T47D (cell line): ENCODE measurements at regions not wholly inside any gene's neighbourhood (a gene's known extent, or its start where the extent isn't known, plus 50 kb on each side); places are given as distances from the start of the nearest gene placed in this dataset.
"Not testable (repeated sequence)": the region's sequence is repeated elsewhere in the genome, so short reads cannot be mapped to it uniquely, and the experiment has no call there.

ENCODE experiments used
- DNase-seq, 2 experiments: peaks; one replicate each; pipeline versions ENCODE4 v3.0.0 to v3.0.0-alpha.2; 2011 to 2012; ENCODE audit warnings: low read depth in 1 of 2, low spot score in 1 of 2
- JUND ChIP-seq: IDR thresholded peaks from 2 replicates; pipeline ENCODE4 v1.6.1; 2012; ENCODE audit warnings: low read depth
- in situ Hi-C: cut with HindIII; loops from 2 replicates; pipeline ENCODE4 v1.10.0; 2016; ENCODE audit warnings: low sequenced_read_pairs, low pct_unique_long_range_greater_than_20kb

DNA sequence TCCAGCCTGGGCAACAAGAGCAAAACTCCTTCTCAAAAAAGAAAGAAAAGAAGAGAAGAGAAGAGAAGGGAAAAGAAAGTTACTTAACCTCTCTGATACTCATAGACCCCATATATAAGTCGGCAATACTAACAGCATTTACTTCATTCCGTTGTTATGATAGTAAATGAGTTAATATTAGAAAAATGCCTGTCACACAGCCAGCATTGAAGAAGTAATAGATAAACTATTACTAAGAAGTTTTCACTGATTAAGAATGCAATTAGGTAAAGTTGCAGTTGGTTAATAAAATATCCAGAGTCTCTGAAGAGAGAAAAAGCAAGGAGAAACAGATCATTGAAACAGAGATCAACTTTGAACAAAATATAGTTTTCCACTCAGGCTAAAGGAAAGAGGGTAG lies 161.3 kb upstream of the UBE2E3 start:
- DNase-seq: no peak
- in situ Hi-C loops: no loop called here
- no peak for TF ChIP-seq JUND

DNA sequence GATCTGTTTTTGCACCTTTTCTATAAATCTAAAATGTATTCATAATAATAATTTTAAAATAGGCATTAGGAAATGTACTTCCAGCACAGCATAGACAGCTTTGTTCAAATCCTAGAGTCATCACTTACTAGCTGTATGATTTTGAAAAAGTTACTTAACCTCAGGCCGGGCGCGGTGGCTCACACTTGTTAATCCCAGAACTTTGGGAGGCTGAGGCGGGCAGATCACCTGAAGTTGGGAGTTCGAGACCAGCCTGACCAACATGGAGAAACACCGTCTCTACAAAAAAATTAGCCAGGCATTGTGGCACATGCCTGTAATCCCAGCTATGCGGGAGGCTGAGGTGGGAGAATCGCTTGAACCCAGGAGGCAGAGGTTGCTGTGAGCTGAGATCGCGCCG lies 161.7 kb upstream of the UBE2E3 start:
- in situ Hi-C loops, DNase-seq: not testable (repeated sequence)

DNA sequence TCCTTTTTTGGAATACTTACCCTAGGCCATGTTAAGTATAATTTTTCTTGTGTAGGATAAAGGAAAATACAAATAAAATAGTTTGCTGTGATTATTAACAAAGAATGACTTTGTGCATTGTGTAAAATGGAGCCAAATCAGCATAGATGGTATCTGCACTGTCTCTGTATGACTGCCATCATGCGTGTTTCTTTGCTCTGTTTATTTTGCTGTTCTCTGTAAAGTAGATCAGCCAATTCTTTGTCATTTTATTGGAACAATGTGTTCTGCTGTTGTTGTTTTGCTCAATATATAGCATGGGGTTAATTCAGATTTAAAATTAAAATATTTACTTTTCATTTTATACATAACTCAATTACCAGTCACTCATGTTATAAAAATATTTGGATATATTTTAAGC lies 181.3 kb upstream of the UBE2E3 start:
- DNase-seq: no peak
- in situ Hi-C loops: no loop called here
- no peak for TF ChIP-seq JUND

- DNase-seq: no peak
- in situ Hi-C loops: no loop called here
- TF ChIP-seq JUND: no peak
Observed at GRCh38 chr2:180790891-180791290, 189.5 kb upstream of the UBE2E3 start.

GRCh38 chr2:180787330-180787729 lies 193.1 kb upstream of the UBE2E3 start:
- DNase-seq: no peak
- in situ Hi-C loops: no loop called here
- no peak for TF ChIP-seq JUND

GRCh38 chr2:180781276-180781675 lies 199.1 kb upstream of the UBE2E3 start:
- no peak for DNase-seq
- no peak for TF ChIP-seq JUND
- in situ Hi-C loops: no loop called here

DNA sequence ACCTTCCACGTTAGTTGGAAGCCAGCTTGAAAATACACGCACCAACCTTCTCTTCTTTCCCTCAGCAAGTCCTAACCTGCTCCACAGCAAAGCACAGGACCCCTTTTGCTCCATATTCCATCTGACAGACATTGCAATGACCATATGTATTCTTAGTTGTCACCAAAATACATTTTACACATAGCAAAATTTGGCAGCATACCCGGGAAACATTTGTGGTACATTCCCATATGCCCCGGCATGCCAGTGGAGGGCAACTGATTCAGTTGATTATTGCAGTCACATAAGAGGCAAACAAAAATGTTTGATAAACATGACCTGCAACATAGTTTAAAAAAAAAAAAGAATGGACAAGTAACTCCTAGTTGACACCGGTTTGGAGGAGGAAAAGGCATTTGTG lies 202.1 kb upstream of the UBE2E3 start:
- no peak for TF ChIP-seq JUND
- in situ Hi-C loops: no loop called here
- DNase-seq: no peak

- TF ChIP-seq JUND: no peak
- DNase-seq: no peak
- in situ Hi-C loops: no loop called here
Observed at GRCh38 chr2:180776921-180777320, 203.5 kb upstream of the UBE2E3 start.

- TF ChIP-seq JUND: no peak
- in situ Hi-C loops: no loop called here
- no peak for DNase-seq
Observed at GRCh38 chr2:180775711-180776110, 204.7 kb upstream of the UBE2E3 start.

- DNase-seq, in situ Hi-C loops: not testable (repeated sequence)
Observed at GRCh38 chr2:180765316-180765715, 215.1 kb upstream of the UBE2E3 start.

DNA sequence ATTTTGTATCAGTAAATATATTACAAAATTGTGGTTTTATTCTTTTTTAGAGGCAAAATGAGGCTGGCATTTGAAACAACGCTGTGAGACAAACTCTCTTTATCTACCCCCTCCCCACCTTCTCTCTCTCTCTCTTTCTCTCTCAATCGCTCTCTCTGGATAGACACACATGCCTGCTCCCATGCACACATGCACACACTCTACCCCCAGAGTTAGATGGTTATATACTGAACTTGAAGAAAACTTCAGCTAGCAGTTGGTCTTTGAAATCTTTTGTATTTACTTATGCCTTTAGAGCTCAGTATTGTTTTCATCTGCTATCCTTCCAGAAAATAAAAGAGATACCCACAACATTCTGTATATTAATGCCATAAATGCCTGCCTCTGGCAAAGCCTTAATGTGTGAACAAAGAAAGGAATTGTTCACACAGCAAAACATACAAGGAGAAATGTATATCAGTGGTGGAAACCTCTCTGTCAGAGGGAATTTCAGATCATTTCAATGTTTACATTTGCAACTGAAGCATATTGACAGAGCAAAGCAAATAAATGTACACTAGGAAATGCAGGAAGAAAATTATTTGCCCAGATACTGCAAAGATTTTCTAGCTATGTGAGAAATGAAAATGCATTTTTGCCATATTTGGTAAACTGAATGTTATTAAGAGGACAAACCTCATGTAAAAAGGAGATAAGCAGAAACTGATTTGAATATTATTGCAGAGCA lies 217.0 kb upstream of the UBE2E3 start:
- DNase-seq: peak in 1 of 2 experiments; percentile 61
- in situ Hi-C loops: no loop called here
- TF ChIP-seq JUND: peak; percentile 52; the same call in 1 of the 2 replicates

DNA sequence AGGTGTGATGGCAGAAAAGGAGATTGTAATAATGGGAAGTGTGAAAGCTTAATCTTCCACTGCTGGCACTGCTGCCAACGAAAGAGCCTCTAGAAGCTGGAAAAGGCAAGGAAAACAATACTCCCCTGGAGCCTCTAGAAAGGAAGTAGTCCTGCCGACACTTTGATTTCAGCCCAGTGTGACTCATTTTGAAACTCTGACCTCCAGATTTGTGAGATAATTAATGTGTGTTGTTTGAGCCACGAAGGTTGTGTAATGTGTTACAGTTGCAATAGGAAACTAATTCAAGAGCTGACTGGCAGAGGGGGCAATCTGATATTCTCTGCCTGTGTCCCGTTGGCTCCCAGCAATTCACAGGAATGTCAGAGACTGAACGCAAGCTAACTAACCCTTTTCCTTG lies 219.2 kb upstream of the UBE2E3 start:
- no peak for TF ChIP-seq JUND
- DNase-seq: no peak
- in situ Hi-C loops: no loop called here

DNA sequence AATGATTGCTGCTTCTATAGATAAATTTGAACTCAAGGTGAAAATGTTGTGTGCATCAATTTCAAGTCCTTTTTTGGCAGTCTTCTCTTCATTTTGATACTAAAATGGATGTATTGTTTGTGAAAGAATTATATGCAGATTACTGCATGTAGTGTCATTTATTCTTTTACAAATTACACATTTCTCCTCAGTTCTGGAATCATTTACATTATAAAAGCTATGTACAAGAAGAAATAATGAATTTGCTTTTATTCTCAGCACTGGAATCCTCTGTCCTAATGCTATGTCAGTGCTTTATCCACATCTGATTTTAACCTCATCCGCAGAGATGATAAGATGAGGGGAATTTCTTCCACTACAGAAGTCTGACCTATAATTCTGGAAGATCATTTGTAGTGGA lies 220.8 kb upstream of the UBE2E3 start:
- no peak for DNase-seq
- no peak for TF ChIP-seq JUND

DNA sequence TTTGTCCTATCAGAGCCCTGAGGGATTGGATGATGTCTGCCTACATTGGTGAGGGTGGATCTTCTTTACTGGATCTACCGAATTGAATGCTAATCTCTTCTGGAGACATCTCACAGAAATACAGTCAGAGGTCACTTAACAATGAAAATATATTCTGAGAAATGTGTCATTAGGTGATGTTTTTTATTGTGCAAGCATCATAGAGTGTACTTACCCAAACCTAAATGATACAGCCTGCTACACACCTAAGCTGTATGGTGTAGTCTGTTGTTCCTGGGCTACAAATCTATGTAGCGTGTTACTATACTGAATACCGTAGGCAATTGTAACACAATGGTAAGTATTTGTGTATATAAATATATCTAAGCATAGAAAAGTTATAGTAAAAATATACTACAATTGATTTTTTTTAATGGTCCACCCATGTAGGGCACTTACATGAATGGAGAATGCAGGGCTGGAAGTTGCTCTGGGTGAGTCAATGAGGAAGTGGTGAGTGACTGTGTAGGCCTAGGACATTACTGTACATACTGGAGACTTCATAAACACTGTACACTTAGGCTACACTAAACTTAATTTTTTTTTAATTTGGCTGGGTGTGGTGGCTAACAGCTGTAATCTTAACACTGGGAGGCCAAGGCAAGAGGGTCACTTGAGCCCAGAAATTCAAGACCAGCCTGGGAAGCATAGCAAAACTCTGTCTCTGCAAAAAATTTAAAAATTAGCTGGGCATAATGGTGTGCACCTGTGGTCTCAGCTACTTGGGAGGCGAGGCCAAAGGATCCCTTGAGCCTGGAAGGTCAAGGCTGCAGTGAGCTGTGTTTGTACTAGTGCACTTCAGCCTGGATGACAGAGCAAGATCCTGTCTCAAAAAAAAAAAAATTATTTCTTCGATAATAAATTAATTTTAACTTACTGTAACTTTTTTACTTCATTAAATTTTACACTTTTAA lies 226.3 kb upstream of the UBE2E3 start:
- in situ Hi-C loops: no loop called here
- DNase-seq: no peak
- no peak for TF ChIP-seq JUND

More for the DNA sequence above, 220.8 kb upstream of the UBE2E3 start:
- in situ Hi-C loops: no loop called here
